GM12872 (cell line): ENCODE measurements at regions not wholly inside any gene's neighbourhood (a gene's known extent, or its start where the extent isn't known, plus 50 kb on each side); places are given as distances from the start of the nearest gene placed in this dataset.

Experiments
- TF ChIP-seq, protein P1 (sequence below): IDR thresholded peaks from 3 replicates; pipeline ENCODE4 v1.5.1; 2011; ENCODE audit warnings: low read depth, mild to moderate bottlenecking, low read length, moderate library complexity; ENCODE audit not compliant: insufficient read depth

DNA sequence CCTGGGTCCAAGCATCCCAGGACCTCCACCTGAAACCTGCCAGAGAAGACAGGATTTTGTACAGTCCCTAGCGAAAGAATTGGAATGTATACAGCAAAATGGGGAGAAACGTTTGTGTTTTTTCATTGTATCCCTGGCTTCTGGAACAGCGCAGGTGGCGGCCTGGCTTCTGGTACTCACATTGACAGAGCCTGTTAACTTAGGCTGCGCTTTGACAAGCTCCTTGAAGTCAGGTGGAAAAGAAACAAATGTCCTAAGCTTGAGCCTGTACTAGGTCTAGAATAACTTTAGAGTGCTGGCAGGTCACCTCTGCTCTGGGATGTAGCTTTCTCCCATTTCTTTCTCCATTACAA lies 343.7 kb upstream of the KLF3 start:
- TF ChIP-seq, protein P1, sequence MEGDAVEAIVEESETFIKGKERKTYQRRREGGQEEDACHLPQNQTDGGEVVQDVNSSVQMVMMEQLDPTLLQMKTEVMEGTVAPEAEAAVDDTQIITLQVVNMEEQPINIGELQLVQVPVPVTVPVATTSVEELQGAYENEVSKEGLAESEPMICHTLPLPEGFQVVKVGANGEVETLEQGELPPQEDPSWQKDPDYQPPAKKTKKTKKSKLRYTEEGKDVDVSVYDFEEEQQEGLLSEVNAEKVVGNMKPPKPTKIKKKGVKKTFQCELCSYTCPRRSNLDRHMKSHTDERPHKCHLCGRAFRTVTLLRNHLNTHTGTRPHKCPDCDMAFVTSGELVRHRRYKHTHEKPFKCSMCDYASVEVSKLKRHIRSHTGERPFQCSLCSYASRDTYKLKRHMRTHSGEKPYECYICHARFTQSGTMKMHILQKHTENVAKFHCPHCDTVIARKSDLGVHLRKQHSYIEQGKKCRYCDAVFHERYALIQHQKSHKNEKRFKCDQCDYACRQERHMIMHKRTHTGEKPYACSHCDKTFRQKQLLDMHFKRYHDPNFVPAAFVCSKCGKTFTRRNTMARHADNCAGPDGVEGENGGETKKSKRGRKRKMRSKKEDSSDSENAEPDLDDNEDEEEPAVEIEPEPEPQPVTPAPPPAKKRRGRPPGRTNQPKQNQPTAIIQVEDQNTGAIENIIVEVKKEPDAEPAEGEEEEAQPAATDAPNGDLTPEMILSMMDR = no peak

- TF ChIP-seq, protein P1 = no peak
Measured at GRCh38 chr4:38320833-38321232, 343.2 kb upstream of the KLF3 start.

- TF ChIP-seq, protein P1 = no peak
Measured at GRCh38 chr4:38322714-38323113, 341.3 kb upstream of the KLF3 start.

- TF ChIP-seq, protein P1 = no peak
Measured at GRCh38 chr4:38323141-38323641, 340.8 kb upstream of the KLF3 start.

GRCh38 chr4:38324861-38325628 lies 339.0 kb upstream of the KLF3 start:
- TF ChIP-seq, protein P1 = no peak

DNA sequence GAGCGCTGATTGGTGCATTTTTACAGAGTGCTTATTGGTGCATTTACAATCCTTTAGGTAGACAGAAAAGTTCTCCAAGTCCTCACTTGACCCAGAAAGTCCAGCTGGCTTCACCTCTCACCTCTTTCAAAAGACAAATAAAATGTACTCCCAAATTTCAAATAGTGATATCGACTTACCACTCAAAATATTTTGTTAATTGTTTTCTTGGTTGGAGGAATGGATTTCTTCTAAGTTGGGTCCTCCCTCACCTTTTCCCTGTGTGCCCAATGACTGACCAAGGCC lies 338.4 kb upstream of the KLF3 start:
- TF ChIP-seq, protein P1 = no peak

- TF ChIP-seq, protein P1 = no peak
Measured at GRCh38 chr4:38326499-38326898, 337.5 kb upstream of the KLF3 start.

- TF ChIP-seq, protein P1 = no peak
Measured at GRCh38 chr4:38327174-38327573, 336.8 kb upstream of the KLF3 start.
